KMS-11 (cell line): ENCODE measurements at regions not wholly inside any gene's neighbourhood (a gene's known extent, or its start where the extent isn't known, plus 50 kb on each side); places are given as distances from the start of the nearest gene placed in this dataset.

ENCODE experiments used
- H2AFZ ChIP-seq: fragments of 200-600 bp; sonication (generic); 2 replicates; pipeline ENCODE4 v1.6.1; 2016; ENCODE audit warnings: antibody characterized with exemption, mixed run types, low read depth
- H3K27ac ChIP-seq: fragments of 200-600 bp; sonication (generic); 2 replicates; pipeline ENCODE4 v1.6.1; 2016; ENCODE audit warnings: mild to moderate bottlenecking, mixed run types
- H3K27me3 ChIP-seq: fragments of 200-600 bp; sonication (generic); 2 replicates; pipeline ENCODE4 v1.6.1; 2017; ENCODE audit warnings: mild to moderate bottlenecking, low read depth, mixed run types, moderate library complexity; ENCODE audit not compliant: insufficient read depth
- H3K36me3 ChIP-seq: fragments of 200-600 bp; sonication (generic); 2 replicates; pipeline ENCODE4 v1.6.1; 2017; ENCODE audit warnings: mild to moderate bottlenecking, mixed run types; ENCODE audit not compliant: insufficient read depth
- H3K4me1 ChIP-seq: fragments of 200-600 bp; sonication (generic); 2 replicates; pipeline ENCODE4 v1.6.1; 2016; ENCODE audit warnings: mild to moderate bottlenecking, low read depth, mixed run types; ENCODE audit not compliant: poor library complexity, severe bottlenecking
- H3K4me2 ChIP-seq: fragments of 200-600 bp; sonication (generic); 2 replicates; pipeline ENCODE4 v1.7.0; 2016; ENCODE audit warnings: mild to moderate bottlenecking, mixed run types
- H3K4me3 ChIP-seq: fragments of 200-600 bp; sonication (generic); IDR thresholded peaks from 2 replicates; pipeline ENCODE4 v1.6.1; 2017; ENCODE audit warnings: low read depth, low read length, mixed read lengths; ENCODE audit not compliant: insufficient read depth
- H3K79me2 ChIP-seq: fragments of 200-600 bp; sonication (generic); 2 replicates; pipeline ENCODE4 v1.6.1; 2016; ENCODE audit warnings: low read depth, mixed run types; ENCODE audit not compliant: insufficient read depth
- H3K9ac ChIP-seq: fragments of 200-600 bp; sonication (generic); 2 replicates; pipeline ENCODE4 v1.6.1; 2016; ENCODE audit warnings: mild to moderate bottlenecking, mixed run types
- H4K20me1 ChIP-seq: fragments of 200-600 bp; sonication (generic); 2 replicates; pipeline ENCODE4 v1.6.1; 2016; ENCODE audit warnings: mild to moderate bottlenecking, mixed run types; ENCODE audit not compliant: insufficient read depth
- CTCF ChIP-seq: fragments of 200-600 bp; sonication (generic); conservative IDR thresholded peaks from 2 replicates; pipeline ENCODE4 v1.6.1; 2017; ENCODE audit warnings: low read depth, mild to moderate bottlenecking, antibody characterized with exemption, low read length, moderate library complexity, mixed read lengths

DNA sequence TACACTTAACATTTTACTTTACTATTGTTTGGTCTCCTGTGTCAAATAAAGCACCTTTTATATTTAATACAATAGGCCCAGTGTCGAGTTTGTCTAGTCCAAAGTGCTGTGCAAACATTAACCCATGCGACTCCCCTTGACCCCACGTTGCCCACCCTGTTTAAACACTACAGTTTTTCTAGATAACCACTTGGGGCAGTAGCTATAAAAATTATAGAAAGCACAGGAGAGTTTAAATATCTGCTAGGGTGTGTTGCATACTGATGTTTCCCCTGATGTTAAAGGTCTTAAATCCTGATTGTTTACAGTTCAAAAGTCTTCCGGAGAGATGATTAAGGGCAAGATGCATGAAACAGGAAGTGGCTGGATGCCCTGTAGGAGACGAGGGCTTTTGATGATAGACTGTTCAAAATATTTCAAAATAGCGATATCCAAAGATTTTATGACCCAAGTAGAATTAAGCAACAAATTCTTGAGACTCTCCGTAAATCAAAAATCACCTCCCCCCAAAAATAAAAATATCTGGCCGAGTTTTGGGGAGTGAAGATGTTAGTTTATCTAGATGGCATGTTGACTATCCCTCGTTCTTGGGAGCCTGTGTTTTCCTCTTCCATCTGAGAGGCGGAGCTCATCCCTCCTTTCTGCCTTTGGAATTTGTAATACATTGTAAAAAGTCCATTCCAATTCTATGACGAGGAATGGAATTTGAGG lies 167.1 kb downstream of the FGF9 start:
- Histone ChIP-seq H3K27ac (no peak overlapping the region), H3K4me3 (no peak overlapping the region), H3K4me1 (no peaks in the 10 kb centered on the region), H3K27me3 (no peaks in the 10 kb centered on the region), H3K36me3 (no peaks in the 10 kb centered on the region), H2AFZ (no peak overlapping the region), H3K9ac (no peak overlapping the region), H4K20me1 (no peaks in the 10 kb centered on the region), H3K4me2 (no peak overlapping the region), H3K79me2 (no peaks in the 10 kb centered on the region)
- no peak for TF ChIP-seq CTCF

- H4K20me1 ChIP-seq: no peaks in the 10 kb centered on the region
- no peak overlapping the region for H2AFZ ChIP-seq
- H3K27ac ChIP-seq: no peak overlapping the region
- H3K4me3 ChIP-seq: no peak overlapping the region
- H3K79me2 ChIP-seq: no peaks in the 10 kb centered on the region
- H3K27me3 ChIP-seq: no peaks in the 10 kb centered on the region
- H3K36me3 ChIP-seq: no peaks in the 10 kb centered on the region
- no peak overlapping the region for H3K9ac ChIP-seq
- no peak overlapping the region for H3K4me2 ChIP-seq
- no peak for TF ChIP-seq CTCF
- no peaks in the 10 kb centered on the region for H3K4me1 ChIP-seq
Measured at GRCh38 chr13:21846605-21847004, 175.7 kb downstream of the FGF9 start.

GRCh38 chr13:21849323-21849722 lies 178.4 kb downstream of the FGF9 start:
- no peaks in the 10 kb centered on the region for H3K79me2 ChIP-seq
- H3K27me3 ChIP-seq: no peaks in the 10 kb centered on the region
- no peak overlapping the region for H3K4me2 ChIP-seq
- no peaks in the 10 kb centered on the region for H3K4me1 ChIP-seq
- H3K27ac ChIP-seq: no peak overlapping the region
- H3K36me3 ChIP-seq: no peaks in the 10 kb centered on the region
- H4K20me1 ChIP-seq: no peaks in the 10 kb centered on the region
- H2AFZ ChIP-seq: no peak overlapping the region
- peak; percentile 51 for TF ChIP-seq CTCF
- H3K9ac ChIP-seq: no peak overlapping the region
- H3K4me3 ChIP-seq: no peak overlapping the region

- H2AFZ ChIP-seq: no peak overlapping the region
- no peak overlapping the region for H3K27ac ChIP-seq
- H3K4me3 ChIP-seq: no peak overlapping the region
- no peak overlapping the region for H3K9ac ChIP-seq
- H3K27me3 ChIP-seq: no peaks in the 10 kb centered on the region
- no peaks in the 10 kb centered on the region for H3K36me3 ChIP-seq
- no peaks in the 10 kb centered on the region for H4K20me1 ChIP-seq
- H3K4me1 ChIP-seq: no peaks in the 10 kb centered on the region
- H3K4me2 ChIP-seq: no peak overlapping the region
- no peaks in the 10 kb centered on the region for H3K79me2 ChIP-seq
- no peak for TF ChIP-seq CTCF
Measured at GRCh38 chr13:21850013-21851006, 179.4 kb downstream of the FGF9 start.
